ENCODE measurements at regions not wholly inside any gene's neighbourhood (a gene's known extent, or its start where the extent isn't known, plus 50 kb on each side); places are given as distances from the start of the nearest gene placed in this dataset.

DNA sequence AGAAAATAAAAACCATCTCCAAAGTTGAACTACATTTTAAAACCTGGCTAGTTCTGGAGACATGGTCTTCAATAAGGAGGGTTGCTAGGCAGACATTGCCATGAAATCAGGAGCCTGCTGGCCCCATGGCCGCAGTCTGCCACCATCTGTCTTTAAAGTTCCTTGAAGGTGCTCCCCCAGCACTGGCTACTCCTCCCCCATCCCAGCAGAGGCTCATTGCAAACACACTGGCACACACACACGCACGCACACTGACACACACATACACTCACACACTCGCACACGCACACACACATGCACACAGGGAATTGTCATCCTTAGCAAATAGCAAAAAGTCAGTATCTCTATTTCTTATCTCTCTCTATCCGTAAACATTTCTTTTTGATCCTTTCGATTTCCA is 68.4 kb downstream of the ZIC5 start:
- no peak for DNase-seq (ENCODE audit: low read depth)
- no peak overlapping the region for H3K4me3 ChIP-seq (ENCODE audit: low read depth, low read length)
- TF ChIP-seq MYC (IDR thresholded peaks at IDR 0.05; ENCODE audit: low read depth, low read length): no peak
- no peak for TF ChIP-seq POLR2A (IDR thresholded peaks at IDR 0.05; ENCODE audit: extremely low read depth, insufficient read length)
- TF ChIP-seq, protein P1, sequence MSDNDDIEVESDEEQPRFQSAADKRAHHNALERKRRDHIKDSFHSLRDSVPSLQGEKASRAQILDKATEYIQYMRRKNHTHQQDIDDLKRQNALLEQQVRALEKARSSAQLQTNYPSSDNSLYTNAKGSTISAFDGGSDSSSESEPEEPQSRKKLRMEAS (IDR thresholded peaks at IDR 0.05; ENCODE audit: low read depth, low read length): no peak
- TF ChIP-seq CTCF (IDR thresholded peaks at IDR 0.05; ENCODE audit: low read depth, low read length): no peak

DNA sequence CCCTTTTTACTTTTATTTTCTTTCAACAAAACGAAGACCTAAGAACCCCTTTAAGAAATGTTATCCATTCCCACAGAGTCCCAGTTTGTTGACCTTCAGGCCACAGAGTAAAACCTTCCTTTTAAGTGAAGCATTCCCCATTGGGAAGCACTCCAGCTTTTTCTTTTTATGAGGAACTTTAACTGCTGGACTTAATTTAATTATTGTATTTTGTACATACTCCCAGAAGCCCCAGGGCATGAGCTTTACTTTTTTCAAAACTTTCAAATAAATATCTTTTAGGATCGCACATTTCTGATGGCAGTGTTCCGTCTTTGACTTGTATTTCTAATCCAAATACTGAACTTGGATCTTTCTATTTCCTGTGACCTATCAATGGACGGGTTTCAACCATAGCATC is 68.9 kb downstream of the ZIC5 start:
- DNase-seq (ENCODE audit: low read depth): no peak
- no peak for TF ChIP-seq POLR2A (IDR thresholded peaks at IDR 0.05; ENCODE audit: extremely low read depth, insufficient read length)
- no peak for TF ChIP-seq CTCF (IDR thresholded peaks at IDR 0.05; ENCODE audit: low read depth, low read length)
- TF ChIP-seq, protein P1 (IDR thresholded peaks at IDR 0.05; ENCODE audit: low read depth, low read length): no peak
- TF ChIP-seq MYC (IDR thresholded peaks at IDR 0.05; ENCODE audit: low read depth, low read length): no peak
- H3K4me3 ChIP-seq (ENCODE audit: low read depth, low read length): no peak overlapping the region

- TF ChIP-seq MYC (IDR thresholded peaks at IDR 0.05; ENCODE audit: low read depth, low read length): no peak
- no peak for TF ChIP-seq POLR2A (IDR thresholded peaks at IDR 0.05; ENCODE audit: extremely low read depth, insufficient read length)
- TF ChIP-seq, protein P1 (IDR thresholded peaks at IDR 0.05; ENCODE audit: low read depth, low read length): no peak
- no peak for TF ChIP-seq CTCF (IDR thresholded peaks at IDR 0.05; ENCODE audit: low read depth, low read length)
- no peak for DNase-seq (ENCODE audit: low read depth)
- H3K4me3 ChIP-seq (ENCODE audit: low read depth, low read length): no peak overlapping the region
Observed at GRCh38 chr13:99900960-99901359, 70.6 kb downstream of the ZIC5 start.

- no peak overlapping the region for H3K4me3 ChIP-seq (ENCODE audit: low read depth, low read length)
- TF ChIP-seq, protein P1 (IDR thresholded peaks at IDR 0.05; ENCODE audit: low read depth, low read length): no peak
- TF ChIP-seq POLR2A (IDR thresholded peaks at IDR 0.05; ENCODE audit: extremely low read depth, insufficient read length): no peak
- no peak for TF ChIP-seq CTCF (IDR thresholded peaks at IDR 0.05; ENCODE audit: low read depth, low read length)
- TF ChIP-seq MYC (IDR thresholded peaks at IDR 0.05; ENCODE audit: low read depth, low read length): no peak
- no peak for DNase-seq (ENCODE audit: low read depth)
Observed at GRCh38 chr13:99898421-99898820, 73.1 kb downstream of the ZIC5 start.

DNA sequence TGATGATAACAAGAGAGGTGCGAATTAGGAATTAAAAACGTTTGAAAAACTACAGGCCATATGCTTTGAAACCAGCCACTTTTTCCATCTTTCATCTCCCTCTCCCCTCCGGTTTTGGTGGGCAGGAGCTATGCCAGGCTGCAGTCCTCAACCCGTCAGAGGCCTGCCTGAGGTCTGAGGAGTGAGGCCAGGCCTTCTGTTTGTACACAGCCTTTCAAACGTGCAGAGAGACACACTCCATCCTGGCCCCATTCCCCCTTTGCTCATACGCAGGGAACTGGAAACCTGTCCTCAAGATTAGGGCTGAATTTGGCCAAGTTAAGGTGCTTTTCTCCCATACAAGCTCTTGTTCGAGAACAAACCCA is 74.5 kb downstream of the ZIC5 start:
- H3K4me3 ChIP-seq (ENCODE audit: low read depth, low read length): no peak overlapping the region
- TF ChIP-seq MYC (IDR thresholded peaks at IDR 0.05; ENCODE audit: low read depth, low read length) (no peak), CTCF (IDR thresholded peaks at IDR 0.05; ENCODE audit: low read depth, low read length) (no peak), POLR2A (IDR thresholded peaks at IDR 0.05; ENCODE audit: extremely low read depth, insufficient read length) (no peak)
- TF ChIP-seq, protein P1 (IDR thresholded peaks at IDR 0.05; ENCODE audit: low read depth, low read length): no peak
- DNase-seq (ENCODE audit: low read depth): no peak
